ENCODE measurements at regions not wholly inside any gene's neighbourhood (a gene's known extent, or its start where the extent isn't known, plus 50 kb on each side); places are given as distances from the start of the nearest gene placed in this dataset.

- TF ChIP-seq LEF1 (IDR thresholded peaks at IDR 0.05; ENCODE audit: borderline replicate concordance) (no peak), PKNOX1 (IDR thresholded peaks at IDR 0.05) (no peak), FOXM1 (IDR thresholded peaks at IDR 0.05; ENCODE audit: borderline replicate concordance) (no peak), FOXK2 (IDR thresholded peaks at IDR 0.05) (no peak), BHLHE40 (IDR thresholded peaks at IDR 0.05; ENCODE audit: borderline replicate concordance) (no peak), SP1 (IDR thresholded peaks at IDR 0.05) (no peak), TARDBP (IDR thresholded peaks at IDR 0.05) (no peak)
Measured at GRCh38 chr16:66266436-66267291, 99.8 kb upstream of the CDH5 start.

Measured in HEK293T (cell line).